ENCODE measurements at regions not wholly inside any gene's neighbourhood (a gene's known extent, or its start where the extent isn't known, plus 50 kb on each side); places are given as distances from the start of the nearest gene placed in this dataset.

GRCh38 chr5:148723143-148723542, 68.8 kb upstream of the HTR4 start (continued):
- TF ChIP-seq STAT6 (CRISPR knock-in tag; conservative IDR thresholded peaks at IDR 0.05; ENCODE audit: low read depth) (no peak), ZSCAN18 (CRISPR knock-in tag; IDR thresholded peaks at IDR 0.05) (no peak), FOXP4 (CRISPR knock-in tag; IDR thresholded peaks at IDR 0.05) (no peak), ATF2 (CRISPR knock-in tag; IDR thresholded peaks at IDR 0.05; ENCODE audit: borderline replicate concordance, low read depth) (no peak), OVOL2 (CRISPR knock-in tag; IDR thresholded peaks at IDR 0.05; ENCODE audit: borderline replicate concordance) (no peak)

GRCh38 chr5:148725675-148726074, 71.3 kb upstream of the HTR4 start:
- no peak for ATAC-seq
- no peak overlapping the region for H3K27ac Mint-ChIP-seq
- H3K4me3 Mint-ChIP-seq = no peak overlapping the region
- H3K27me3 Mint-ChIP-seq (ENCODE audit: low read depth) = peaks cover 6% of the 10 kb centered on the region
- ChIA-PET POLR2A (no interaction called here), CTCF (interaction anchor here (0.9 to 1.8 kb wide), 2 partner anchors 16 to 389 kb away, joined by 3 to 4 read pairs; no protein-coding TSS in a partner anchor)
- no peaks in the 10 kb centered on the region for H3K36me3 Mint-ChIP-seq
- peaks cover 3% of the 10 kb centered on the region for H3K4me1 Mint-ChIP-seq
- H3K9me3 Mint-ChIP-seq = no peaks in the 10 kb centered on the region
- DNase-seq (ENCODE audit: low spot score) = no peak
- TF ChIP-seq ZNF232 (CRISPR knock-in tag; IDR thresholded peaks at IDR 0.05) (no peak), CREB1 (CRISPR knock-in tag; IDR thresholded peaks at IDR 0.05) (no peak)

- no peaks in the 10 kb centered on the region for H3K36me3 Mint-ChIP-seq
- ATAC-seq (peak; percentile 47), DNase-seq (ENCODE audit: low spot score) (no peak)
- no peak overlapping the region for H3K27ac Mint-ChIP-seq
- ChIA-PET POLR2A (no interaction called here), CTCF (interaction anchor here (1.4 to 2.3 kb wide), 2 partner anchors 275 to 306 kb away, joined by 5 to 25 read pairs; no protein-coding TSS in a partner anchor)
- H3K27me3 Mint-ChIP-seq (ENCODE audit: low read depth) = no peaks in the 10 kb centered on the region; the same call in 1 of the 2 replicates
- H3K4me1 Mint-ChIP-seq = peaks cover 16% of the 10 kb centered on the region
- no peak overlapping the region for H3K4me3 Mint-ChIP-seq
- no peaks in the 10 kb centered on the region for H3K9me3 Mint-ChIP-seq
- TF ChIP-seq ESRRA (CRISPR knock-in tag; IDR thresholded peaks at IDR 0.05; ENCODE audit: borderline replicate concordance) (no peak), ZNF423 (CRISPR knock-in tag; IDR thresholded peaks at IDR 0.05) (no peak), GTF2I (CRISPR knock-in tag; conservative IDR thresholded peaks at IDR 0.05) (no peak), ATF1 (CRISPR knock-in tag; IDR thresholded peaks at IDR 0.05) (no peak), ZNF281 (CRISPR knock-in tag; IDR thresholded peaks at IDR 0.05) (no peak), HMGXB4 (CRISPR knock-in tag; IDR thresholded peaks at IDR 0.05) (no peak), ZNF671 (CRISPR knock-in tag; IDR thresholded peaks at IDR 0.05) (no peak), SOX15 (CRISPR knock-in tag; IDR thresholded peaks at IDR 0.05) (no peak), IRF1 (CRISPR knock-in tag; IDR thresholded peaks at IDR 0.05) (no peak), TEAD1 (CRISPR knock-in tag; IDR thresholded peaks at IDR 0.05) (no peak), ZNF219 (CRISPR knock-in tag; IDR thresholded peaks at IDR 0.05; ENCODE audit: borderline replicate concordance) (no peak), ERG (CRISPR knock-in tag; IDR thresholded peaks at IDR 0.05) (no peak), CBFB (CRISPR knock-in tag; IDR thresholded peaks at IDR 0.05; ENCODE audit: low read depth) (no peak)
These were observed 74.9 kb upstream of the HTR4 start for GRCh38 chr5:148729182-148729581.

Measured in WTC11 (cell line).